ENCODE measurements at regions not wholly inside any gene's neighbourhood (a gene's known extent, or its start where the extent isn't known, plus 50 kb on each side); places are given as distances from the start of the nearest gene placed in this dataset.

DNA sequence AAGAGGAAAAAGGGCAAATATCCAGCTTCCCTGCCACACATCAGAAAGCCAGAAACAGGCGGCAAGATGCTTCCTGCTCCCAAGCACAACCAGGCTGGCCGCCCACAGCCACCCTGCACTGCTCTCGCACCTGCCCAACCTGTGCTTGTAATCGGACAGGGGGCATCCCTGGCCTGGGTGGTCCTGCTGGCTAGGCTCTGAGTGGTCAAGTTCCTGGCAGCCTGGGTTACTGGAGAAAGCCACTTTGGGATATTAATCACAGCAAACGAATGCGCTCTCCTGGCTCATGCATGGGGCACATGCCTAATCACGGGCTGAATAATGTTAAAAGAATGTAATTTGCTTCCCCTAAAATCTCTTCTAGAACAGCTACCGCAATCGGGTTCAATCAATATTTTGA, 442.4 kb downstream of the MCTP2 start:
- no peak for DNase-seq (ENCODE audit: low read depth in 1 of 2, low spot score in 1 of 2)
- H3K9me3 ChIP-seq (ENCODE audit: low read depth): no peaks in the 10 kb centered on the region
- no peaks in the 10 kb centered on the region for H3K27me3 ChIP-seq
- no peak overlapping the region for H3K4me3 ChIP-seq
- no peaks in the 10 kb centered on the region for H3K36me3 ChIP-seq
- no peak overlapping the region for H3K27ac ChIP-seq
- H3K4me1 ChIP-seq (ENCODE audit: low read depth): peaks cover 5% of the 10 kb centered on the region
- TF ChIP-seq, protein P1, sequence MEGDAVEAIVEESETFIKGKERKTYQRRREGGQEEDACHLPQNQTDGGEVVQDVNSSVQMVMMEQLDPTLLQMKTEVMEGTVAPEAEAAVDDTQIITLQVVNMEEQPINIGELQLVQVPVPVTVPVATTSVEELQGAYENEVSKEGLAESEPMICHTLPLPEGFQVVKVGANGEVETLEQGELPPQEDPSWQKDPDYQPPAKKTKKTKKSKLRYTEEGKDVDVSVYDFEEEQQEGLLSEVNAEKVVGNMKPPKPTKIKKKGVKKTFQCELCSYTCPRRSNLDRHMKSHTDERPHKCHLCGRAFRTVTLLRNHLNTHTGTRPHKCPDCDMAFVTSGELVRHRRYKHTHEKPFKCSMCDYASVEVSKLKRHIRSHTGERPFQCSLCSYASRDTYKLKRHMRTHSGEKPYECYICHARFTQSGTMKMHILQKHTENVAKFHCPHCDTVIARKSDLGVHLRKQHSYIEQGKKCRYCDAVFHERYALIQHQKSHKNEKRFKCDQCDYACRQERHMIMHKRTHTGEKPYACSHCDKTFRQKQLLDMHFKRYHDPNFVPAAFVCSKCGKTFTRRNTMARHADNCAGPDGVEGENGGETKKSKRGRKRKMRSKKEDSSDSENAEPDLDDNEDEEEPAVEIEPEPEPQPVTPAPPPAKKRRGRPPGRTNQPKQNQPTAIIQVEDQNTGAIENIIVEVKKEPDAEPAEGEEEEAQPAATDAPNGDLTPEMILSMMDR (IDR thresholded peaks at IDR 0.05; ENCODE audit: low read depth, low read length): no peak

DNA sequence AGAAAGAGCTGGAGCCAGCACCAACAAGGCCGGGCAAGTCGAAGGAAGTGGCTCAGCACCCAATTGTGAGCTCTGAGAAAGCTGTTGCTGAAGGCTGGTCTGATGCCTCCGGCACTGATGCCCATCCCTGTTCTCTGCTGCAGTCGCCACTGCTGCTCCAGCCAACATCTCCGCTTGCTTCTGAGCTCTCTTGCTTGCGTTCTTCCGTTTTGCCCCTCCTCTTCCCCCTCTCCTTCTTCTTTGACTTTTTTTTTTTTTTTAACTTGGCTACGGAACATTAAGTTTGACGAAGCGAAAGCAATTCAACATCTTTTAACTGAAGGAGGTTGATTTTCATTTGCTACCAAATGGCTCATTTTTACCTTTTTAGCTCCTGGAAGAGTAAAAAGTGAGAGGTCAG, 442.9 kb downstream of the MCTP2 start:
- no peaks in the 10 kb centered on the region for H3K36me3 ChIP-seq
- H3K4me3 ChIP-seq: no peak overlapping the region
- no peaks in the 10 kb centered on the region for H3K9me3 ChIP-seq (ENCODE audit: low read depth)
- DNase-seq (ENCODE audit: low read depth in 1 of 2, low spot score in 1 of 2): peak in 1 of 2 donors; percentile 1
- TF ChIP-seq, protein P1 (IDR thresholded peaks at IDR 0.05; ENCODE audit: low read depth, low read length): no peak
- no peaks in the 10 kb centered on the region for H3K27me3 ChIP-seq
- H3K27ac ChIP-seq: no peak overlapping the region
- H3K4me1 ChIP-seq (ENCODE audit: low read depth): peaks cover 5% of the 10 kb centered on the region

DNA sequence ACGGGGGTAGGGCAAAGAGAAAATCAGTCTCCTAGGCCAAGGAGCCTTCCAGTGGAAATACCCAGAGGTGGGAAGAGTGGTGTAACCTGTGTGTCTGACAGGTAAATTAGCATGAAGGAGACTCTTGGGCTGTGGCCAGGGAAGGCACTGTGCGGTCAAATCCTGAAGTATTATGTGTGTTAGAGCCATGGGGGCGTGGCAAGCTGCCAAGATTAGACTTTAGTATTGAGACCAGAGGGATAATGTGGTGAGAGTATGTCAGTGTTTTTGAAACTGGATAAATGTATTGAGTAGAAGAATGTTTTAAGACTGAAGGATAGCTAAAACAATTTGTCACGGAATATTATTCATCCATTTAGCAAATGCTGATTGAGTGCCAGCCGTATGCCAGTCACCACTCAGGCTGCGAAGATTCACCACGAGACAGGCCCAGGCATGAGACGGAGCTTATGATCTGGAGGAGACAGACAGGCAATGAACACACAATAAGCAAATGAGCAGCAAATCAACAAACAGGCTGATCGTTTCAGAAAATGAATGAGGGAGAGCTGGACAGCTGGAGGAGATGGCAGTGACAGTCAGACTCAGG, 445.9 kb downstream of the MCTP2 start:
- H3K27ac ChIP-seq: no peak overlapping the region
- H3K9me3 ChIP-seq (ENCODE audit: low read depth): no peaks in the 10 kb centered on the region
- DNase-seq (ENCODE audit: low read depth in 1 of 2, low spot score in 1 of 2): no peak
- no peaks in the 10 kb centered on the region for H3K27me3 ChIP-seq
- no peaks in the 10 kb centered on the region for H3K36me3 ChIP-seq
- H3K4me1 ChIP-seq (ENCODE audit: low read depth): no peaks in the 10 kb centered on the region
- TF ChIP-seq, protein P1 (IDR thresholded peaks at IDR 0.05; ENCODE audit: low read depth, low read length): no peak
- no peak overlapping the region for H3K4me3 ChIP-seq

DNA sequence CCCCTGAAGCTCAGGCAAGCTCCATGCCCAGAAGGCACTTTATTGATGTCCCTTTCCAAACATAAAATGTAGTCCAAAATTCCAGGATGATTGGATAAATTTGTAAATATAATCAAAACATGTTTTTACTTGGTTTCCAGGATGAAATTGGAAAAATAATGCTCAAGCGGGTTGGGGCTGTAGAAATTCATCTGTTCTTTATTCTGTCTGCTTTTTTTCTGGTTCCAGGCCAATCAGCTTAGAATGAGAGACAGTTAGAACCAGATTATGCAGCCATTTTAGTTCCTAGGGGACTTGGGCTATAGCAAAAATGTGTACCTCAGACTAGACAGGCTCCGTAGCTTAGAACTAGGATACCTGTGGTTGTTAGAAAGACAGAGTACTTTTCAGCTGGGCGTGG, 450.8 kb downstream of the MCTP2 start:
- Histone ChIP-seq H3K9me3 (ENCODE audit: low read depth) (no peaks in the 10 kb centered on the region), H3K4me1 (ENCODE audit: low read depth) (no peaks in the 10 kb centered on the region), H3K27me3 (no peaks in the 10 kb centered on the region), H3K27ac (no peak overlapping the region), H3K36me3 (no peaks in the 10 kb centered on the region), H3K4me3 (no peak overlapping the region)
- TF ChIP-seq, protein P1 (IDR thresholded peaks at IDR 0.05; ENCODE audit: low read depth, low read length): no peak
- DNase-seq (ENCODE audit: low read depth in 1 of 2, low spot score in 1 of 2): no peak

DNA sequence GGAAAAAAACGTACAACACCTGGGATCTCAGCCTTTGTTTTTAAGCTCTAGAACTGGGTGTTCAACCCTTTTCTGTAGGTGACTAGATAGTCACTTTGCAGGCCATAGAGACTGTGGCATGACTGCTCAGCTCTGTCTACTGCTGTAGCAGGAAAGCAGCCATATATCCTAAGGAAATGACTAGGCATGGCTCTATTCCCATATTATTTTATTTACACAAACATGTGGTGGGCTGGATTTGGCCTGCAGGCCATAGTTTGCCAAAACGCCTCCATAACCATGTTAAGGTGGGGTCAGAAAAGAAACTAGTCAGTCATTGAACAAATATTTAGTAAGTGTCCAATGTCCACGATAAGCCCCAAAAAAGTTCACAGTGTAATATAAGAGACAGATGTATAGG, 452.5 kb downstream of the MCTP2 start:
- Histone ChIP-seq H3K27me3 (no peaks in the 10 kb centered on the region), H3K27ac (no peak overlapping the region), H3K4me1 (ENCODE audit: low read depth) (no peaks in the 10 kb centered on the region), H3K9me3 (ENCODE audit: low read depth) (no peaks in the 10 kb centered on the region), H3K4me3 (no peak overlapping the region), H3K36me3 (no peaks in the 10 kb centered on the region)
- TF ChIP-seq, protein P1 (IDR thresholded peaks at IDR 0.05; ENCODE audit: low read depth, low read length): no peak
- DNase-seq (ENCODE audit: low read depth in 1 of 2, low spot score in 1 of 2): no peak

DNA sequence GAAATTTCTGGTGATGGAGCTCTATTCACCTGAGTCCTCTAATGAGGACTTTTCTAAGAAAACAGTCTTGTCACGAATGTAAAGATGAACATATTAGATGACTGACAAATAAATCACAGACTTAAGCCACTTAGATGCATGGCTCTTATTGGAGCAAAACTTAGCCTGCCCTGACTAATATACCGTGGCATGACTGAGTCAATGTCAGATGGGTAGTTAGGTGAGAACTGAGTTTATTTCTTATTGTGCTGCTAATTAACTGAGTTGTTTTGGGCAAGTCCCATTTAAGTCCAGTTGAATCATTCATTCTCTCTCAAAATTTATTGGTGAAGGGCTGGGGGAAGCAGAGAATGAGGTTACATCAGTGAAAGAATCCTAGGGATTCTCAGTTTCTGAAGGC, 459.8 kb downstream of the MCTP2 start:
- H3K4me1 ChIP-seq (ENCODE audit: low read depth): no peaks in the 10 kb centered on the region
- TF ChIP-seq, protein P1 (IDR thresholded peaks at IDR 0.05; ENCODE audit: low read depth, low read length): no peak
- H3K9me3 ChIP-seq (ENCODE audit: low read depth): no peaks in the 10 kb centered on the region
- H3K27me3 ChIP-seq: no peaks in the 10 kb centered on the region
- H3K27ac ChIP-seq: no peak overlapping the region
- H3K36me3 ChIP-seq: no peaks in the 10 kb centered on the region
- H3K4me3 ChIP-seq: no peak overlapping the region
- DNase-seq (ENCODE audit: low read depth in 1 of 2, low spot score in 1 of 2): no peak

Data from cardiac muscle cell (in vitro differentiated cells and primary cell).